IMR-90 (cell line): ENCODE measurements at regions not wholly inside any gene's neighbourhood (a gene's known extent, or its start where the extent isn't known, plus 50 kb on each side); places are given as distances from the start of the nearest gene placed in this dataset.

ENCODE experiments used
- ATAC-seq: fragments of 200-7000 bp; cut with Tn5 transposase; 2 replicates; pipeline ENCODE4 v1.9.1; 2020; ENCODE audit warnings: low read depth, mild to moderate bottlenecking, moderate library complexity
- BruUV-seq: library from RNA; stranded (reverse); fragments of 400-500 nt; replicated peaks from 2 replicates; lab custom pipeline; 2021; lab: Mats Ljungman, UMichigan
- CTCF ChIA-PET: fragments of 300-600 bp; formaldehyde crosslinking; extraction: SDS; loops from one replicate; lab custom pipeline; 2021; ENCODE audit warnings: antibody characterized with exemption; lab: Yijun Ruan, JAX
- POLR2A ChIA-PET: fragments of 300-600 bp; sonication (Branson Sonifier 250); formaldehyde crosslinking; loops from one replicate; lab custom pipeline; 2022; ENCODE audit warnings: antibody characterized with exemption; ENCODE audit not compliant: unreplicated experiment; lab: Charles Lee
- DNase-seq: peaks from one replicate; pipeline ENCODE4 v3.0.0; 2013
- H2AFZ ChIP-seq: replicated peaks from 2 replicates; pipeline ENCODE3; 2013; ENCODE audit warnings: low read length, mild to moderate bottlenecking; ENCODE audit not compliant: poor library complexity
- H2AK5ac ChIP-seq: 2 replicates; pipeline ENCODE4 v1.6.1; 2013; ENCODE audit warnings: low read depth, low read length, inconsistent platforms
- H2AK9ac ChIP-seq: replicated peaks from 2 replicates; pipeline ENCODE3; 2013; ENCODE audit warnings: mild to moderate bottlenecking, low read depth, low read length, moderate library complexity; ENCODE audit not compliant: poor library complexity
- H2BK120ac ChIP-seq: 2 replicates; pipeline ENCODE4 v1.6.1; 2013; ENCODE audit warnings: low read depth, low read length, inconsistent platforms
- H2BK15ac ChIP-seq: 3 replicates; pipeline ENCODE4 v1.6.1; 2013; ENCODE audit warnings: low read depth, low read length, inconsistent platforms
- H2BK20ac ChIP-seq: 2 replicates; pipeline ENCODE4 v1.6.1; 2013; ENCODE audit warnings: low read depth, mild to moderate bottlenecking, inconsistent platforms, low read length, moderate library complexity
- H2BK5ac ChIP-seq: 2 replicates; pipeline ENCODE4 v1.6.1; 2013; ENCODE audit warnings: mild to moderate bottlenecking, low read depth, low read length, inconsistent platforms; ENCODE audit not compliant: poor library complexity, severe bottlenecking
- H3K14ac ChIP-seq: replicated peaks from 2 replicates; pipeline ENCODE4 v1.6.1; 2013; ENCODE audit warnings: low read depth, low read length, inconsistent platforms
- H3K18ac ChIP-seq: 2 replicates; pipeline ENCODE4 v1.6.1; 2013; ENCODE audit warnings: low read depth, low read length, control low read depth
- H3K23ac ChIP-seq: 2 replicates; pipeline ENCODE4 v1.6.1; 2013; ENCODE audit warnings: low read depth, low read length, inconsistent platforms
- H3K27ac ChIP-seq: 2 replicates; pipeline ENCODE4 v1.5.1; 2013; ENCODE audit warnings: mild to moderate bottlenecking, control low read depth, low read length; ENCODE audit not compliant: insufficient read depth
- H3K27me3 ChIP-seq: 2 replicates; pipeline ENCODE4 v1.6.1; 2013; ENCODE audit warnings: low read length; ENCODE audit not compliant: control insufficient read depth, insufficient read depth
- H3K36me3 ChIP-seq: 2 replicates; pipeline ENCODE4 v1.6.1; 2013; ENCODE audit warnings: low read length, mixed read lengths; ENCODE audit not compliant: control insufficient read depth, insufficient read depth
- H3K4ac ChIP-seq: 2 replicates; pipeline ENCODE4 v1.6.1; 2013; ENCODE audit warnings: low read depth, low read length, inconsistent platforms
- H3K4me1 ChIP-seq: 2 replicates; pipeline ENCODE4 v1.6.1; 2013; ENCODE audit warnings: low read length, mixed read lengths; ENCODE audit not compliant: control insufficient read depth, insufficient read depth
- H3K4me2 ChIP-seq: 2 replicates; pipeline ENCODE4 v1.6.1; 2013; ENCODE audit warnings: low read depth, mild to moderate bottlenecking, control low read depth, low read length, moderate library complexity
- H3K4me3 ChIP-seq: 2 replicates; pipeline ENCODE4 v1.5.1; 2013; ENCODE audit warnings: low read depth, mild to moderate bottlenecking, control low read depth, low read length, moderate library complexity; ENCODE audit not compliant: insufficient read depth
- H3K56ac ChIP-seq: 2 replicates; pipeline ENCODE4 v1.6.1; 2013; ENCODE audit warnings: low read length, inconsistent platforms; ENCODE audit not compliant: insufficient read depth; ENCODE audit errors: extremely low read depth
- H3K79me1 ChIP-seq, 2 experiments: 2 replicates each; pipeline ENCODE4 v1.6.1; 2013; ENCODE audit warnings: low read length in 2 of 2, inconsistent platforms in 1 of 2, low read depth in 1 of 2
- H3K9ac ChIP-seq: 2 replicates; pipeline ENCODE4 v1.6.1; 2013; ENCODE audit warnings: low read depth, low read length, control low read depth
- H3K9me1 ChIP-seq: 2 replicates; pipeline ENCODE4 v1.6.1; 2013; ENCODE audit warnings: low read length, inconsistent platforms; ENCODE audit not compliant: insufficient read depth
- H3K9me3 ChIP-seq: 2 replicates; pipeline ENCODE4 v1.6.1; 2013; ENCODE audit warnings: low read length; ENCODE audit not compliant: control insufficient read depth, insufficient read depth
- H4K20me1 ChIP-seq: 2 replicates; pipeline ENCODE4 v1.6.1; 2013; ENCODE audit warnings: low read length, inconsistent platforms; ENCODE audit not compliant: insufficient read depth
- H4K5ac ChIP-seq: 2 replicates; pipeline ENCODE4 v1.6.1; 2013; ENCODE audit warnings: mild to moderate bottlenecking, low read depth, low read length, control low read depth
- H4K8ac ChIP-seq, 2 experiments: 2 replicates each; pipeline ENCODE4 v1.6.1; 2013; ENCODE audit warnings: low read depth in 2 of 2, low read length in 2 of 2, control low read depth in 1 of 2, inconsistent platforms in 1 of 2
- H4K91ac ChIP-seq: 2 replicates; pipeline ENCODE4 v1.6.1; 2013; ENCODE audit warnings: low read depth, low read length, inconsistent platforms; ENCODE audit not compliant: insufficient read depth
- CHD1 ChIP-seq: IDR thresholded peaks from 2 replicates; pipeline ENCODE4 v1.6.1; 2012; ENCODE audit warnings: low read depth, low read length, improper control_type of control experiment
- ELK1 ChIP-seq: fragments of 150-350 bp; IDR thresholded peaks from 2 replicates; pipeline ENCODE4 v1.6.1; 2016; ENCODE audit warnings: low read depth, mild to moderate bottlenecking, low read length, moderate library complexity, borderline replicate concordance
- FOS ChIP-seq: fragments of 150-350 bp; IDR thresholded peaks from 2 replicates; pipeline ENCODE4 v1.6.1; 2016; ENCODE audit warnings: low read depth, low read length
- MAFK ChIP-seq: IDR thresholded peaks from 2 replicates; pipeline ENCODE4 v1.6.1; 2012; ENCODE audit warnings: low read depth, low read length, improper control_type of control experiment
- MAZ ChIP-seq: IDR thresholded peaks from 2 replicates; pipeline ENCODE4 v1.6.1; 2012; ENCODE audit warnings: low read depth, mild to moderate bottlenecking, low read length, improper control_type of control experiment, moderate library complexity, borderline replicate concordance
- MXI1 ChIP-seq: IDR thresholded peaks from 2 replicates; pipeline ENCODE4 v1.6.1; 2012; ENCODE audit warnings: low read depth, mild to moderate bottlenecking, low read length, moderate library complexity, borderline replicate concordance
- NFE2L2 ChIP-seq: fragments of 150-350 bp; IDR thresholded peaks from 2 replicates; pipeline ENCODE4 v1.6.1; 2016; ENCODE audit warnings: low read depth, mild to moderate bottlenecking, low read length
- POLR2A ChIP-seq: IDR thresholded peaks from 2 replicates; pipeline ENCODE4 v1.6.1; 2012; ENCODE audit warnings: mild to moderate bottlenecking, low read depth, low read length
- RAD21 ChIP-seq: IDR thresholded peaks from 2 replicates; pipeline ENCODE4 v1.6.1; 2012; ENCODE audit warnings: low read length, improper control_type of control experiment
- RCOR1 ChIP-seq: IDR thresholded peaks from 2 replicates; pipeline ENCODE4 v1.6.1; 2012; ENCODE audit warnings: mild to moderate bottlenecking, low read length, improper control_type of control experiment; ENCODE audit not compliant: insufficient replicate concordance
- RFX5 ChIP-seq: IDR thresholded peaks from 2 replicates; pipeline ENCODE4 v1.8.0; 2012; ENCODE audit warnings: low read depth, mild to moderate bottlenecking, low read length, moderate library complexity
- SMC3 ChIP-seq: fragments of 150-350 bp; IDR thresholded peaks from 2 replicates; pipeline ENCODE4 v1.6.1; 2016; ENCODE audit warnings: low read depth, mild to moderate bottlenecking, antibody characterized with exemption, low read length, moderate library complexity
- USF2 ChIP-seq: fragments of 150-350 bp; IDR thresholded peaks from 2 replicates; pipeline ENCODE4 v1.6.1; 2017; ENCODE audit warnings: mild to moderate bottlenecking, antibody characterized with exemption, low read length, low read depth
- WGBS, 2 experiments: methylation state at CpG; one replicate each; pipeline versions ENCODE4 v1.1.5 to v1.1.7; 2013; ENCODE audit warnings: missing lambda C conversion rate in 2 of 2; ENCODE audit not compliant: insufficient read length in 1 of 2; ENCODE audit errors: extremely low coverage in 2 of 2; 5-methylcytosine and 5-hydroxymethylcytosine counted together
- dilution Hi-C: fragments of 300-500 bp; cut with HindIII; formaldehyde crosslinking; loops from one replicate; pipeline ENCODE4 v1.14.3; 2018; ENCODE audit warnings: low sequenced_read_pairs; ENCODE audit not compliant: unreplicated experiment
- in situ Hi-C: fragments of 300-500 bp; cut with MboI; formaldehyde crosslinking; loops from 3 replicates; pipeline ENCODE4 v1.14.3; 2019; ENCODE audit warnings: low sequenced_read_pairs, inconsistent platforms, mixed read lengths
- intact Hi-C: fragments of 100-400 bp; cut with micrococcal nuclease; formaldehyde crosslinking; loops from 2 replicates; pipeline ENCODE4 v1.10.0; 2022
- TF ChIP-seq, protein P1 (sequence below): conservative IDR thresholded peaks from 2 replicates; pipeline ENCODE4 v1.5.1; 2012; ENCODE audit warnings: mild to moderate bottlenecking, low read depth, low read length, improper control_type of control experiment

DNA sequence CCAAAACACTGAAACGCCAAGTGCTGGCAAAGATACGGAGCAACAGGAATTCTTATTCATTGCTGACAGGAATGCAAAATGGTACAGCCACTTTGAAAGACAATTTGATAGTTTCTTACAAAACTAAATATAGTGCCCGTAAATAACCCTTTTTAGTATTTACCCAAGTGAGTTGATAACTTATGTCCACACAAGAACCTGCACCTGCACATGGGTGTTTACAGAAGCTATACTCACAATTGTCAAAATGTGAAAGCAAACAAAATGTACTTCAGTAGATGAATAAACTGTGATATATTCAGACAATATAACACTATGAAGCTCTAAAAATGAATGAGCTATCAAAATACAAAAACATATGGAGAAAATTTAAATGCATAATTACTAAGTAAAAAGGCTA, 86.6 kb downstream of the ATXN7L3B start:
- H3K4me3 ChIP-seq: no peak overlapping the region
- DNase-seq (no peak), ATAC-seq (no peak)
- H2AK9ac ChIP-seq: no peak overlapping the region
- ChIA-PET CTCF (no interaction called here), POLR2A (no interaction called here)
- H4K20me1 ChIP-seq: no peaks in the 10 kb centered on the region
- H2BK120ac ChIP-seq: no peak overlapping the region
- H3K18ac ChIP-seq: no peak overlapping the region
- H3K79me1 ChIP-seq: no peaks in the 10 kb centered on the region
- no peak overlapping the region for H2AFZ ChIP-seq
- no peak overlapping the region for H3K27ac ChIP-seq
- H3K4ac ChIP-seq: no peak overlapping the region
- H3K9ac ChIP-seq: no peak overlapping the region
- H2BK5ac ChIP-seq: no peak overlapping the region
- H3K4me2 ChIP-seq: no peak overlapping the region
- no peak overlapping the region for H4K8ac ChIP-seq
- no peak overlapping the region for H3K23ac ChIP-seq
- H2BK20ac ChIP-seq: no peak overlapping the region
- no peak overlapping the region for H3K14ac ChIP-seq
- no peak overlapping the region for H3K56ac ChIP-seq
- no peak overlapping the region for H4K91ac ChIP-seq
- H3K36me3 ChIP-seq: no peaks in the 10 kb centered on the region
- no peak overlapping the region for H2BK15ac ChIP-seq
- TF ChIP-seq CHD1 (no peak), RAD21 (no peak), RCOR1 (no peak), RFX5 (no peak), SMC3 (no peak), MAFK (no peak), POLR2A (no peak), FOS (no peak), NFE2L2 (no peak), ELK1 (no peak), MAZ (no peak), MXI1 (no peak), USF2 (no peak)
- TF ChIP-seq, protein P1, sequence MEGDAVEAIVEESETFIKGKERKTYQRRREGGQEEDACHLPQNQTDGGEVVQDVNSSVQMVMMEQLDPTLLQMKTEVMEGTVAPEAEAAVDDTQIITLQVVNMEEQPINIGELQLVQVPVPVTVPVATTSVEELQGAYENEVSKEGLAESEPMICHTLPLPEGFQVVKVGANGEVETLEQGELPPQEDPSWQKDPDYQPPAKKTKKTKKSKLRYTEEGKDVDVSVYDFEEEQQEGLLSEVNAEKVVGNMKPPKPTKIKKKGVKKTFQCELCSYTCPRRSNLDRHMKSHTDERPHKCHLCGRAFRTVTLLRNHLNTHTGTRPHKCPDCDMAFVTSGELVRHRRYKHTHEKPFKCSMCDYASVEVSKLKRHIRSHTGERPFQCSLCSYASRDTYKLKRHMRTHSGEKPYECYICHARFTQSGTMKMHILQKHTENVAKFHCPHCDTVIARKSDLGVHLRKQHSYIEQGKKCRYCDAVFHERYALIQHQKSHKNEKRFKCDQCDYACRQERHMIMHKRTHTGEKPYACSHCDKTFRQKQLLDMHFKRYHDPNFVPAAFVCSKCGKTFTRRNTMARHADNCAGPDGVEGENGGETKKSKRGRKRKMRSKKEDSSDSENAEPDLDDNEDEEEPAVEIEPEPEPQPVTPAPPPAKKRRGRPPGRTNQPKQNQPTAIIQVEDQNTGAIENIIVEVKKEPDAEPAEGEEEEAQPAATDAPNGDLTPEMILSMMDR: no peak
- H3K27me3 ChIP-seq: no peaks in the 10 kb centered on the region
- no peaks in the 10 kb centered on the region for H3K9me3 ChIP-seq
- no peaks in the 10 kb centered on the region for H3K9me1 ChIP-seq
- intact Hi-C loops (no loop called here), in situ Hi-C loops (no loop called here), dilution Hi-C loops (no loop called here)
- H4K5ac ChIP-seq: no peak overlapping the region
- WGBS, 2 experiments: no CpG with 5 or more reads among the region's 3 CpGs
- no TSS peak for BruUV-seq
- no peak overlapping the region for H2AK5ac ChIP-seq
- no peaks in the 10 kb centered on the region for H3K4me1 ChIP-seq
